ENCODE measurements at regions not wholly inside any gene's neighbourhood (a gene's known extent, or its start where the extent isn't known, plus 50 kb on each side); places are given as distances from the start of the nearest gene placed in this dataset.

DNA sequence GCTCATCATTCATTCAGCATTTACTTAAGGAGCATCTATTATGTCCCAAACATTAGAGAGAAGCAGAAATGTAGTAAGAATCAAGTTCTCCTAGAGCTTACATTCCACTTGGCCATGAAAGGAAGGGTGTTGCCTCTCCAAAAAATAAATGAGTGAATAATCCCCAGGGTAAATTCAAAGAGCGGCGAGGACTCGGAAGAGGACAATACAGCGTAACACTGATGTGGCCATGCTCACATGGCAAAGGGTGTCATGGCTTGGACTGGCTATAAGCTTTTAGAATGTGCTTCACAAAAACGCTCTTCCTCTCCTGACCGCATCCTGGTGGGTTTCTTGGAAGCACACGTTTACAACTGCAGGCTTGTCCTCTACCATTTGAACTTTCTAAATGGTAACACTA, 290.2 kb downstream of the IRS2 start:
- peak overlapping the region; percentile 85 for H3K27ac ChIP-seq
- no peak for TF ChIP-seq CTCF (conservative IDR thresholded peaks at IDR 0.05)

DNA sequence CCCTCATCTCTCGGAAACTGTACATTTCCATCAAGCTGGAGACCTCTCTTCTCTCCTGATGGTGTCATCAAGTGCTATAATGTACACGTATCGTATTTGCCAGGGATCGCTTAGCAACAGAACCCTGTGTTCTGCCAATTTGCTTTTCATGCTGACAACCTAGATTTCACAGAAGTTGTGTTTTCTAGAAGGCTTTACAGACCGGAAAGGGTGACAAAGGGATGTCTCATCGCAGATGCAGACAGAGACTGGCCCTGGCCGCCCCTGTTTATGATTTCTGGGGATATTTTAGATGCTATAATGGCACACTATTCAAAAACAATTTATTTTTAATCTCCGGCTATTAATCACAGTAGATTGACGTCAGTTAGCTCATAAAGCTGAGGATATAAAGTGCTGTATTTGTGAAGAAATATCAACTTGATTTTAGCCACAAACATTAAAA, 291.4 kb downstream of the IRS2 start:
- peak overlapping the region; percentile 85 for H3K27ac ChIP-seq

DNA sequence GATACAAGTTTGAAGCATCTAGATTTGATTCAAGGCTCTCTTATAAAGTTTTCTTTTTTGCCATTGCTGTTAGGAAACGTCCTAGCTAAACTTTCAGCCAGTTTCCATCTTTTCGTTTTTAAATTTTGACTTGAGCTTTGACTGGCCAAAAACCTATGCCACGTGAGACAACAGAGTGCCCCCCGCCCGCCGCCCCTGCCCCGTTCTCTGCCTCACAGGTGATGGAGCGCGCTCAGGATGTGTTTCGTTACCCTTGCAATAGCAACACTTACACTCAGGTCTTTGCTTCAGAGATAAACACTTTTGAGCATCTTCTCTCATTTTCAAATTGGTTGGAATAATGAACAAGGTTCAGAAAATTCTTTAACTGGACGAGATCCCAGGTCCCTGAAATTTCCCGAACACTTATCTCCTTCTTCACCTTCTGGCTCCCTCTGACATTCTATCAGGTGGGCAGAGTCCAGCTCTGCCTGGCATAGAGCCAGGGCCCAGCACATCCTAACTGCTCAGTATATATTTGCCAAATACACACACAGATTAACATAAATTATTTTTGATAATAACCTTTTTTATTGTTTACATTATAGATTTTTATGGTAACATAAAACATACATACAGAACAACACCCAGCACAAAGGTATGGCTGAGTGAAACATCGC, 301.1 kb downstream of the IRS2 start:
- no peak for TF ChIP-seq CTCF (conservative IDR thresholded peaks at IDR 0.05)
- H3K27ac ChIP-seq = peak overlapping the region; percentile 0

More for the DNA sequence above, 291.4 kb downstream of the IRS2 start:
- no peak for TF ChIP-seq CTCF (conservative IDR thresholded peaks at IDR 0.05)

DNA sequence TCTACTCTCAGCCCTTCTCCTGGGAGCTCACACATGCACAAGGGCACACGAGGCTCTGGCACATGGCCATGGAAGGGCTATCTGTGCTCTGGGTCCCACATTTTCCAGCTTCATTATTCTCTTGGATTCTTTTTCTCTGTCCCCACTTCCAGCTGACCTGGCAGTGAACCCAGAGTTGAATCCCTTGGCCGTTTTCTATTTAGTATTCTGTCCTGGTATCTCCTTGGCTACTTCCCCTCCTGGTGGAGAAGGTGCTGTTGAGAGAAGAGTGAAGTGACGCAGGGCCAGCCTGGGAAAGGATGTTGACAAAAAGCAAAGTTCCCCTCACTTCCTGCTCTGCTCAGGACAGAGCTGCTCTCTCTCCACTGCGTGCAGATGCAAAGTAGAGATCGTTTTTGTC, 303.1 kb downstream of the IRS2 start:
- no peak overlapping the region for H3K27ac ChIP-seq
- TF ChIP-seq CTCF (conservative IDR thresholded peaks at IDR 0.05) = no peak

DNA sequence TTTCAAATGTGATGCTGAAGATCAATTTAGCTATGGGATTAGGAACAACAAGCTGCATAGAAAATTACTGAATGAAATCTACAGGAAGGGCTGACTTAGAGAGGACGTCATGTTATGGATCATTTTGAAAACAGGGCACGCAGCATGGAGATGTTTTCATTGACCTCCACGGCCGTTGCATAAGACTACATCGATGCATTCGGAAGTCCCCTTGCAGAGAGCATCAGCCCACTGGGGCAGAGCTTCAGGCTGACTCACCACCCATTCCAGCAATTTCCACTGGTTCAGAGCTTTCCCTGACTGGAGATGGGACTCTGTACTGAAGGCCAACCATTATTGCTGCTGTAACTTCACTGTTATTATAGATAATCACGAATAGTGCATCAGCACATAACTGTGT, 305.3 kb downstream of the IRS2 start:
- TF ChIP-seq CTCF (conservative IDR thresholded peaks at IDR 0.05) = no peak
- no peak overlapping the region for H3K27ac ChIP-seq

GRCh38 chr13:109480011-109480955, 306.1 kb downstream of the IRS2 start:
- TF ChIP-seq CTCF (conservative IDR thresholded peaks at IDR 0.05) = no peak
- no peak overlapping the region for H3K27ac ChIP-seq

DNA sequence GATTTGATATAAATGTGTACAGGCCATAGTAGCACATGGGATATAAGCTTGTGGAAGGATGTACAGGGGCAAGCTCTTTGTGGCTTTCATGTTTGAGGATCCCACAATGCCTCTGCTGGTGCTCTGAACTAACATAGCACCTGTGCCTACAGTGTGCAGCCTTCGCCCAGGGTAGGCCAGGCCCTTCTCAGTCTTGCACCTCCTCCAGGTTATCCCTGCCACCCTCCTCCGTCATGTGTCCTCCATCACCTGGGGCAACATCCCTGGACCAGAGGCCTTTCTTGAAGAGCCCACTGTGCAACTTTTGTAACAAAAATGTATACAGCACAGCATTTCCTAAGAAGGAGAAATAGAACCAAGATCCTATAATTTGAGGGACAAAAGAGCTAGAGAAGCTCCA, 306.8 kb downstream of the IRS2 start:
- no peak for TF ChIP-seq CTCF (conservative IDR thresholded peaks at IDR 0.05)
- no peak overlapping the region for H3K27ac ChIP-seq
